ENCODE measurements at regions not wholly inside any gene's neighbourhood (a gene's known extent, or its start where the extent isn't known, plus 50 kb on each side); places are given as distances from the start of the nearest gene placed in this dataset.
"Not testable (repeated sequence)": the region's sequence is repeated elsewhere in the genome, so short reads cannot be mapped to it uniquely, and the experiment has no call there.

GRCh38 chr1:197850918-197851317, 51.5 kb upstream of the C1orf53 start:
- DNase-seq (ENCODE audit: low read depth in 1 of 2, low spot score in 1 of 2), result no peak
- in situ Hi-C loops (cut with HindIII; ENCODE audit: low pct_unique_long_range_greater_than_20kb, low sequenced_read_pairs), result no loop called here
- TF ChIP-seq JUND (IDR thresholded peaks at IDR 0.05; ENCODE audit: low read depth), result no peak

- no peak for TF ChIP-seq JUND (IDR thresholded peaks at IDR 0.05; ENCODE audit: low read depth)
- in situ Hi-C loops (cut with HindIII; ENCODE audit: low pct_unique_long_range_greater_than_20kb, low sequenced_read_pairs), result no loop called here
These were observed 52.4 kb upstream of the C1orf53 start for GRCh38 chr1:197850042-197850441.

GRCh38 chr1:197848350-197848749, 54.1 kb upstream of the C1orf53 start:
- TF ChIP-seq JUND (IDR thresholded peaks at IDR 0.05; ENCODE audit: low read depth), result no peak
- in situ Hi-C loops (cut with HindIII; ENCODE audit: low pct_unique_long_range_greater_than_20kb, low sequenced_read_pairs), result no loop called here
- DNase-seq (ENCODE audit: low read depth in 1 of 2, low spot score in 1 of 2), result no peak

More at GRCh38 chr1:197850042-197850441, 52.4 kb upstream of the C1orf53 start:
- no peak for DNase-seq (ENCODE audit: low read depth in 1 of 2, low spot score in 1 of 2)

- in situ Hi-C loops (cut with HindIII; ENCODE audit: low pct_unique_long_range_greater_than_20kb, low sequenced_read_pairs), result no loop called here
- DNase-seq (ENCODE audit: low read depth in 1 of 2, low spot score in 1 of 2), result no peak
- no peak for TF ChIP-seq JUND (IDR thresholded peaks at IDR 0.05; ENCODE audit: low read depth)
These were observed 56.5 kb upstream of the C1orf53 start for GRCh38 chr1:197845886-197846285.

GRCh38 chr1:197844651-197845050, 57.8 kb upstream of the C1orf53 start:
- no peak for DNase-seq (ENCODE audit: low read depth in 1 of 2, low spot score in 1 of 2)
- in situ Hi-C loops (cut with HindIII; ENCODE audit: low pct_unique_long_range_greater_than_20kb, low sequenced_read_pairs), result no loop called here
- no peak for TF ChIP-seq JUND (IDR thresholded peaks at IDR 0.05; ENCODE audit: low read depth)

GRCh38 chr1:197843401-197843800, 59.0 kb upstream of the C1orf53 start:
- in situ Hi-C loops (cut with HindIII; ENCODE audit: low pct_unique_long_range_greater_than_20kb, low sequenced_read_pairs), result no loop called here
- DNase-seq (ENCODE audit: low read depth in 1 of 2, low spot score in 1 of 2), result no peak
- TF ChIP-seq JUND (IDR thresholded peaks at IDR 0.05; ENCODE audit: low read depth), result no peak

- in situ Hi-C loops (cut with HindIII; ENCODE audit: low pct_unique_long_range_greater_than_20kb, low sequenced_read_pairs), result no loop called here
- no peak for TF ChIP-seq JUND (IDR thresholded peaks at IDR 0.05; ENCODE audit: low read depth)
- no peak for DNase-seq (ENCODE audit: low read depth in 1 of 2, low spot score in 1 of 2)
These were observed 59.8 kb upstream of the C1orf53 start for GRCh38 chr1:197842646-197843045.

GRCh38 chr1:197841883-197842553, 60.4 kb upstream of the C1orf53 start:
- no peak for DNase-seq (ENCODE audit: low read depth in 1 of 2, low spot score in 1 of 2)
- in situ Hi-C loops (cut with HindIII; ENCODE audit: low pct_unique_long_range_greater_than_20kb, low sequenced_read_pairs), result no loop called here
- TF ChIP-seq JUND (IDR thresholded peaks at IDR 0.05; ENCODE audit: low read depth), result no peak

GRCh38 chr1:197841158-197841557, 61.3 kb upstream of the C1orf53 start:
- peak in 1 of 2 experiments; percentile 22 for DNase-seq (ENCODE audit: low read depth in 1 of 2, low spot score in 1 of 2)
- TF ChIP-seq JUND (IDR thresholded peaks at IDR 0.05; ENCODE audit: low read depth), result no peak
- in situ Hi-C loops (cut with HindIII; ENCODE audit: low pct_unique_long_range_greater_than_20kb, low sequenced_read_pairs), result no loop called here

GRCh38 chr1:197839786-197840185, 62.6 kb upstream of the C1orf53 start:
- DNase-seq (ENCODE audit: low read depth in 1 of 2, low spot score in 1 of 2); in situ Hi-C loops (cut with HindIII; ENCODE audit: low pct_unique_long_range_greater_than_20kb, low sequenced_read_pairs): not testable (repeated sequence)

- DNase-seq (ENCODE audit: low read depth in 1 of 2, low spot score in 1 of 2), result no peak
- in situ Hi-C loops (cut with HindIII; ENCODE audit: low pct_unique_long_range_greater_than_20kb, low sequenced_read_pairs), result no loop called here
- no peak for TF ChIP-seq JUND (IDR thresholded peaks at IDR 0.05; ENCODE audit: low read depth)
These were observed 63.6 kb upstream of the DENND1B start for GRCh38 chr1:197838836-197839235.

- in situ Hi-C loops (cut with HindIII; ENCODE audit: low pct_unique_long_range_greater_than_20kb, low sequenced_read_pairs), result no loop called here
- TF ChIP-seq JUND (IDR thresholded peaks at IDR 0.05; ENCODE audit: low read depth), result no peak
- DNase-seq (ENCODE audit: low read depth in 1 of 2, low spot score in 1 of 2), result peak in 1 of 2 experiments; percentile 10
These were observed 62.6 kb upstream of the DENND1B start for GRCh38 chr1:197837911-197838310.

- DNase-seq (ENCODE audit: low read depth in 1 of 2, low spot score in 1 of 2); in situ Hi-C loops (cut with HindIII; ENCODE audit: low pct_unique_long_range_greater_than_20kb, low sequenced_read_pairs): not testable (repeated sequence)
These were observed 61.1 kb upstream of the DENND1B start for GRCh38 chr1:197836356-197836755.

- in situ Hi-C loops (cut with HindIII; ENCODE audit: low pct_unique_long_range_greater_than_20kb, low sequenced_read_pairs); DNase-seq (ENCODE audit: low read depth in 1 of 2, low spot score in 1 of 2): not testable (repeated sequence)
These were observed 53.7 kb upstream of the DENND1B start for GRCh38 chr1:197829011-197829410.
